Mesenchymal stem cell (in vitro differentiated cells and primary cell): ENCODE measurements at regions not wholly inside any gene's neighbourhood (a gene's known extent, or its start where the extent isn't known, plus 50 kb on each side); places are given as distances from the start of the nearest gene placed in this dataset.

ENCODE experiments used
- DNase-seq: peaks from one replicate; pipeline ENCODE4 v3.0.0-alpha.2; 2013
- H2AFZ ChIP-seq: one replicate; pipeline ENCODE4 v1.6.1; 2013; ENCODE audit warnings: low read depth, mild to moderate bottlenecking, control low read depth, inconsistent platforms, low read length, moderate library complexity
- H2AK5ac ChIP-seq: 2 replicates; pipeline ENCODE4 v1.6.1; 2013; ENCODE audit warnings: low read length, moderate library complexity, mild to moderate bottlenecking, inconsistent platforms; ENCODE audit not compliant: severe bottlenecking
- H2BK120ac ChIP-seq: one replicate; pipeline ENCODE4 v1.6.1; 2013; ENCODE audit warnings: low read depth, mild to moderate bottlenecking, inconsistent platforms, low read length, moderate library complexity
- H2BK12ac ChIP-seq, 2 experiments: one replicate each; pipeline ENCODE4 v1.6.1; 2013; ENCODE audit warnings: inconsistent platforms in 2 of 2, low read length in 2 of 2, mild to moderate bottlenecking in 2 of 2, moderate library complexity in 2 of 2, control low read depth in 1 of 2
- H2BK15ac ChIP-seq: one replicate; pipeline ENCODE4 v1.6.1; 2013; ENCODE audit warnings: mild to moderate bottlenecking, low read depth, inconsistent platforms; ENCODE audit not compliant: poor library complexity, severe bottlenecking
- H2BK5ac ChIP-seq: 2 replicates; pipeline ENCODE4 v1.6.1; 2013; ENCODE audit warnings: low read depth, mild to moderate bottlenecking, low read length, control low read depth, inconsistent platforms; ENCODE audit not compliant: poor library complexity, severe bottlenecking
- H3K14ac ChIP-seq, 2 experiments: one replicate each; pipeline ENCODE4 v1.6.1; 2013; ENCODE audit warnings: inconsistent platforms in 2 of 2, low read length in 2 of 2, control low read depth in 1 of 2, mild to moderate bottlenecking in 1 of 2, moderate library complexity in 1 of 2
- H3K18ac ChIP-seq, 2 experiments: one replicate each; pipeline ENCODE4 v1.6.1; 2013; ENCODE audit warnings: inconsistent platforms in 2 of 2, low read length in 2 of 2, control low read depth in 1 of 2, low read depth in 1 of 2, mild to moderate bottlenecking in 1 of 2
- H3K23ac ChIP-seq, 2 experiments: one replicate each; pipeline ENCODE4 v1.6.1; 2013; ENCODE audit warnings: inconsistent platforms in 2 of 2, low read length in 2 of 2, mild to moderate bottlenecking in 2 of 2, moderate library complexity in 2 of 2, control low read depth in 1 of 2
- H3K27ac ChIP-seq: 2 replicates; pipeline ENCODE4 v1.5.1; 2013; ENCODE audit warnings: mild to moderate bottlenecking, moderate library complexity, low read length, control low read depth, inconsistent platforms; ENCODE audit not compliant: poor library complexity, severe bottlenecking
- H3K27me3 ChIP-seq, 2 experiments: 2 replicates each; pipeline versions ENCODE4 v1.6.1 to v1.7.0; 2013; ENCODE audit warnings: low read length in 2 of 2, mild to moderate bottlenecking in 2 of 2, moderate library complexity in 2 of 2, control low read depth in 1 of 2, inconsistent platforms in 1 of 2; ENCODE audit not compliant: control insufficient read depth in 1 of 2, insufficient read depth in 1 of 2
- H3K36me3 ChIP-seq, 2 experiments: 2 replicates each; pipeline versions ENCODE4 v1.6.1 to v1.7.0; 2013; ENCODE audit warnings: low read length in 2 of 2, control low read depth in 1 of 2, inconsistent platforms in 1 of 2, low read depth in 1 of 2, mild to moderate bottlenecking in 1 of 2; ENCODE audit not compliant: insufficient read depth in 2 of 2, control insufficient read depth in 1 of 2
- H3K4ac ChIP-seq, 2 experiments: one replicate each; pipeline ENCODE4 v1.6.1; 2013; ENCODE audit warnings: inconsistent platforms in 2 of 2, low read length in 2 of 2, mild to moderate bottlenecking in 2 of 2, moderate library complexity in 2 of 2, control low read depth in 1 of 2, low read depth in 1 of 2
- H3K4me1 ChIP-seq: 2 replicates; pipeline ENCODE4 v1.6.1; 2013; ENCODE audit warnings: low read depth, low read length, control low read depth; ENCODE audit not compliant: control insufficient read depth, insufficient read depth
- H3K4me2 ChIP-seq: 2 replicates; pipeline ENCODE4 v1.6.1; 2013; ENCODE audit warnings: low read length, mild to moderate bottlenecking, inconsistent platforms; ENCODE audit not compliant: poor library complexity, severe bottlenecking
- H3K4me3 ChIP-seq, 2 experiments: 2 replicates each; pipeline versions ENCODE4 v1.5.1 to v1.7.0; 2013; ENCODE audit warnings: low read length in 2 of 2, mild to moderate bottlenecking in 2 of 2, control low read depth in 1 of 2, low read depth in 1 of 2; ENCODE audit not compliant: insufficient read depth in 1 of 2
- H3K79me1 ChIP-seq: replicated peaks from 2 replicates; pipeline ENCODE4 v1.6.1; 2013; ENCODE audit warnings: mild to moderate bottlenecking, control low read depth, low read length, inconsistent platforms; ENCODE audit not compliant: poor library complexity, severe bottlenecking
- H3K9ac ChIP-seq: 2 replicates; pipeline ENCODE4 v1.7.0; 2013; ENCODE audit warnings: mild to moderate bottlenecking, low read length, moderate library complexity
- H3K9me3 ChIP-seq: 2 replicates; pipeline ENCODE4 v1.7.0; 2013; ENCODE audit warnings: mild to moderate bottlenecking, low read length; ENCODE audit not compliant: control insufficient read depth
- H4K8ac ChIP-seq: one replicate; pipeline ENCODE4 v1.6.1; 2013; ENCODE audit warnings: inconsistent platforms, mild to moderate bottlenecking, low read length, moderate library complexity
- H4K91ac ChIP-seq: one replicate; pipeline ENCODE4 v1.6.1; 2013; ENCODE audit warnings: mild to moderate bottlenecking, low read length, inconsistent platforms
- WGBS: methylation state at CpG from one replicate; pipeline ENCODE4 v1.1.7; 2013; ENCODE audit warnings: mixed read lengths; 5-methylcytosine and 5-hydroxymethylcytosine counted together

GRCh38 chr3:61507946-61508345 is 53.4 kb upstream of the PTPRG start:
- Histone ChIP-seq H3K27ac (no peak overlapping the region), H3K4me1 (no peaks in the 10 kb centered on the region), H3K4me3 (no peak overlapping the region), H3K23ac (no peak overlapping the region), H2BK15ac (no peak overlapping the region), H3K27me3 (no peaks in the 10 kb centered on the region), H2BK5ac (no peak overlapping the region), H3K4me2 (no peak overlapping the region), H2BK120ac (no peak overlapping the region), H3K9ac (no peak overlapping the region), H2BK12ac (no peak overlapping the region), H3K4ac (no peak overlapping the region), H2AK5ac (no peak overlapping the region), H3K14ac (no peak overlapping the region), H4K8ac (no peak overlapping the region), H2AFZ (no peak overlapping the region), H4K91ac (no peak overlapping the region), H3K18ac (no peak overlapping the region), H3K79me1 (no peaks in the 10 kb centered on the region), H3K36me3 (no peaks in the 10 kb centered on the region), H3K9me3 (no peaks in the 10 kb centered on the region)
- no peak for DNase-seq
- 100% methylated on average over 1 of the region's 1 CpG for whole genome bisulfite sequencing
